Ishikawa (cell line): ENCODE measurements at regions not wholly inside any gene's neighbourhood (a gene's known extent, or its start where the extent isn't known, plus 50 kb on each side); places are given as distances from the start of the nearest gene placed in this dataset.

Experiments used
- CEBPB ChIP-seq: IDR thresholded peaks from 2 replicates; pipeline ENCODE4 v1.6.1; 2012
- CREB1 ChIP-seq: IDR thresholded peaks from 2 replicates; pipeline ENCODE4 v1.6.1; 2012; ENCODE audit warnings: low read depth
- EP300 ChIP-seq: IDR thresholded peaks from 2 replicates; pipeline ENCODE4 v1.6.1; 2012; ENCODE audit warnings: borderline replicate concordance
- REST ChIP-seq: IDR thresholded peaks from 2 replicates; pipeline ENCODE4 v1.6.1; 2012; ENCODE audit warnings: low read depth, mild to moderate bottlenecking
- TAF1 ChIP-seq: IDR thresholded peaks from 2 replicates; pipeline ENCODE4 v1.6.1; 2012; ENCODE audit warnings: low read depth, mild to moderate bottlenecking
- TCF12 ChIP-seq: IDR thresholded peaks from 2 replicates; pipeline ENCODE4 v1.6.1; 2012; ENCODE audit warnings: low read depth

GRCh38 chr6:40678941-40679340 is 91.8 kb upstream of the LRFN2 start:
- TF ChIP-seq REST (no peak), EP300 (no peak), TAF1 (no peak), CREB1 (no peak), TCF12 (no peak), CEBPB (no peak)
